Kidney epithelial cell (primary cell): ENCODE measurements at regions not wholly inside any gene's neighbourhood (a gene's known extent, or its start where the extent isn't known, plus 50 kb on each side); places are given as distances from the start of the nearest gene placed in this dataset.

Source experiments
- DNase-seq: peaks from one replicate; pipeline ENCODE4 v3.0.0-alpha.2; 2010; ENCODE audit warnings: low read depth
- H3K27me3 ChIP-seq: 2 replicates; pipeline ENCODE4 v1.6.0; 2011; ENCODE audit warnings: low read length; ENCODE audit not compliant: control insufficient read depth, insufficient read depth
- H3K36me3 ChIP-seq: 2 replicates; pipeline ENCODE4 v1.5.1; 2011; ENCODE audit warnings: low read length; ENCODE audit not compliant: control insufficient read depth, insufficient read depth
- H3K4me3 ChIP-seq: 2 replicates; pipeline ENCODE4 v1.5.1; 2011; ENCODE audit warnings: low read depth, mild to moderate bottlenecking, control low read depth, low read length
- TF ChIP-seq, protein P1 (sequence below): IDR thresholded peaks from 2 replicates; pipeline ENCODE4 v1.5.1; 2011; ENCODE audit warnings: mild to moderate bottlenecking, moderate library complexity, low read length, control low read depth, inconsistent platforms; ENCODE audit not compliant: insufficient read depth, poor library complexity, severe bottlenecking

DNA sequence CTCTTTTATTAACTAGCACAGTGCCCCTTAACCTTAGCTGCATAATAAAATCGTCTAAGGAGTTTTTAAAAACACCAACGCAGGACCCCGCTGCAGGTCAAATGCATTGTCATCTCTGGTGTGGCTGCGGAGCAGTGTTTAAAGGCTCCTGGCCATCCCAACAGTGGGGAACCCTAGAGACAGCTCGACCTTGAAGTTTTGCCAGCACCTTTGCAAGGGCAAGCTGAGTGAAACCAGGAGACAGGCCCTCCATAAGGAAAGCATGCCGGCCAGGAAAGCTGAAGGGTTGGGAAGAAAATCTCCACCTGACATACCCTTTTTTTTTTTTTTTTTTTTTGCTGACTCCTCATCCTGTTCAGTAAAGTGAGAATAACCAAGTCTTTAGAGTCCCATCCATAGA, 349.0 kb downstream of the CMPK2 start:
- TF ChIP-seq, protein P1, sequence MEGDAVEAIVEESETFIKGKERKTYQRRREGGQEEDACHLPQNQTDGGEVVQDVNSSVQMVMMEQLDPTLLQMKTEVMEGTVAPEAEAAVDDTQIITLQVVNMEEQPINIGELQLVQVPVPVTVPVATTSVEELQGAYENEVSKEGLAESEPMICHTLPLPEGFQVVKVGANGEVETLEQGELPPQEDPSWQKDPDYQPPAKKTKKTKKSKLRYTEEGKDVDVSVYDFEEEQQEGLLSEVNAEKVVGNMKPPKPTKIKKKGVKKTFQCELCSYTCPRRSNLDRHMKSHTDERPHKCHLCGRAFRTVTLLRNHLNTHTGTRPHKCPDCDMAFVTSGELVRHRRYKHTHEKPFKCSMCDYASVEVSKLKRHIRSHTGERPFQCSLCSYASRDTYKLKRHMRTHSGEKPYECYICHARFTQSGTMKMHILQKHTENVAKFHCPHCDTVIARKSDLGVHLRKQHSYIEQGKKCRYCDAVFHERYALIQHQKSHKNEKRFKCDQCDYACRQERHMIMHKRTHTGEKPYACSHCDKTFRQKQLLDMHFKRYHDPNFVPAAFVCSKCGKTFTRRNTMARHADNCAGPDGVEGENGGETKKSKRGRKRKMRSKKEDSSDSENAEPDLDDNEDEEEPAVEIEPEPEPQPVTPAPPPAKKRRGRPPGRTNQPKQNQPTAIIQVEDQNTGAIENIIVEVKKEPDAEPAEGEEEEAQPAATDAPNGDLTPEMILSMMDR, result no peak
- DNase-seq, result no peak
- Histone ChIP-seq H3K27me3 (no peaks in the 10 kb centered on the region), H3K36me3 (no peaks in the 10 kb centered on the region), H3K4me3 (no peak overlapping the region)

DNA sequence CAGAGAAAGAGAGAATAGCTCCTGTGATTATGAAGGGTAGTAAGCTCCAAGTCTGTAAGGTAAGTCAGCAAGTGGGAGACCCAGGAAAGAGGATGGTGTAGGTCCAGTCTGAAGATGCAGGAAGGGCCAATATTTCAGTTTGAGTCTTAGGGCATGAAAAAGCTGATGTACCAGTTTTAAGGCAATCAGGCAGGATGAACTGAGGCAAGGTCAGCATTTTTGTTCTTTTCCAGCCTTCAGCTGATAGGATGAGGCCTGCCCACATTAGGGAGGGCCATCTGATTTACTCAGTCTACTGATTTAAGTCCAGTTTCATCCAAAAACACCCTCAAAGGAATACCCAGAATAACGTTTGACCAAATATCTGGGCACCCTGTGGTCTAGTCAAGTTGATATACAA, 347.3 kb downstream of the CMPK2 start:
- no peaks in the 10 kb centered on the region for H3K36me3 ChIP-seq
- TF ChIP-seq, protein P1, result no peak
- no peak overlapping the region for H3K4me3 ChIP-seq
- DNase-seq, result no peak
- H3K27me3 ChIP-seq, result no peaks in the 10 kb centered on the region

DNA sequence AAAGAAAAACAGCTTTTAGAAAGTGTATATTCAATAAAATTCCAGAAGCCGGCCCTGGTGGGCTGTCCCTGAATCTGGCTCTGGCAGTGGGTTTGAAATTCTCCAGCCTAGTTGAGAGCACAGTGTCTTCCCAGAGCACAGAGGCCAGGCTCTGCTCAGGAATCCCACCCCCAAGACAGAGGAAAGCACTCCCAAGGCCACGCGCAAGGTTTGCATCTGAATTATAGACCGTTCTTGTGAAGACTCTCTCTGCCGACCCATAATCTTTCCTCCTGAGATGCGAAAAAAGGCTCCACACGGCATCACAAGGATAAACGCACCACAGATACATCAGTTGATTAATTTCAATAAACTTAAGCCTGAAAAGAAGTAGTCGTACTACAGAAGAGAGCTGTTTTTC, 342.2 kb downstream of the CMPK2 start:
- H3K4me3 ChIP-seq, result no peak overlapping the region
- TF ChIP-seq, protein P1, result no peak
- DNase-seq, result no peak
- H3K36me3 ChIP-seq, result no peaks in the 10 kb centered on the region
- H3K27me3 ChIP-seq, result no peaks in the 10 kb centered on the region

DNA sequence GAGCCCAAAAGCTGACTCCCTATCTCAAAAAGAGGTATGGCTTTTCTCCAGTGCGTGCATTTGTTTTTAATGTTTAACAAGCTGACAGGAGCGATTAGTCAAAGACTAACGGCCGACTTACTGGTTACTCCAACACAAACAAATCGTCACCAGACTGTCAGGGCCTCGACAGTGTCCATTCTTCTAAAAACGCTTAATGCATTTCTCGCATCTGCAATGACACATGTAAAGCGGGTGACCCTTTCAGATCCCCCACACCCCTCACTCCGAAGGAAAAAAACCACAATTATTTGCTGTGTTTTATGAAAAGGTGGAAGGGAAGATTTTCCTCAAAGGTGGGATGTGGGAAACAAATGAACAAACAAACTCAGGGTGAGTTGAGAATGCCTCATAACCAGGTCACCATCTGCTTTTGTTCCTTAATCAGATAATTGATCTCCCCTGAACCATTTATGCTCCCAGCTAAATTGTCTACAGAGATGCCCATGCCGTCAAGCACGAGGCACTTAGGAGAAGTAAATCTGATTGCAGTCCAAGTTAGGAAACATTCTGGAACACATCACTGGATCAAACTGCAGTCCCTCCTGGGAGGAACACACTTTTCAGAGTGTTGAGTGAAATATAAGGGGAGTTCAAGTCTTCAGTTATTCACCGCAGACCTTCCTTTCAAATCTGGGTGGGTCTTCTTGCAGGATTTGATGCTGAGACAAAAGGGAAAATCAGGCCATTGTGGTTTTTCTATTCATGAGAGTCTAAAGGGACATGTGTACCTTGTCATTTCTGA, 340.8 kb downstream of the CMPK2 start:
- DNase-seq, result peak; percentile 37
- Histone ChIP-seq H3K27me3 (no peaks in the 10 kb centered on the region), H3K4me3 (no peak overlapping the region), H3K36me3 (no peaks in the 10 kb centered on the region)
- TF ChIP-seq, protein P1, result no peak

DNA sequence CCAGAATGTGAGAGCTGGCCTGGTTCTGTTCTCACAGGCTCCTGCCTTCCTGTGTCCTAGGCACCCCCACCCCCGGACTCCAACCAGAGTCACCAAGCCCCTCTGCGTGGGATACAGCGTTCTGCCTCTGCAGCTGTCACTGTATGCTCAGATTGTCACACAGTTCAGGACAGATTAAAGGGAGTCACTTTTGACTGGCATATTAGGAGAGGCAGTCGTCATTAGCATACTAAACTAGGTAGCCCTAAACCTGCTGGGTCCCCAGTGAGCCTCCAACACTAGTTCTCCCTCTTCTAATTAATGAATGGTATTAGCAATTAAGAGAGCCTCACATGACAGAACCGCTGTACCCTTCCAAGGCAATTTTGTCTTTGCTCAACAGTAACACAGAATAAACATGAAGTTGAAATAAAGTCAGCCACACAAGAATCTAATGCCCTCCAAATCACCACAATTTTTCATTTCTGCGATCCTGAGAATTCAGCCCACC, 340.2 kb downstream of the CMPK2 start:
- no peaks in the 10 kb centered on the region for H3K36me3 ChIP-seq
- H3K4me3 ChIP-seq, result no peak overlapping the region
- TF ChIP-seq, protein P1, result no peak
- H3K27me3 ChIP-seq, result no peaks in the 10 kb centered on the region
- DNase-seq, result no peak
